ENCODE measurements at regions not wholly inside any gene's neighbourhood (a gene's known extent, or its start where the extent isn't known, plus 50 kb on each side); places are given as distances from the start of the nearest gene placed in this dataset.

DNA sequence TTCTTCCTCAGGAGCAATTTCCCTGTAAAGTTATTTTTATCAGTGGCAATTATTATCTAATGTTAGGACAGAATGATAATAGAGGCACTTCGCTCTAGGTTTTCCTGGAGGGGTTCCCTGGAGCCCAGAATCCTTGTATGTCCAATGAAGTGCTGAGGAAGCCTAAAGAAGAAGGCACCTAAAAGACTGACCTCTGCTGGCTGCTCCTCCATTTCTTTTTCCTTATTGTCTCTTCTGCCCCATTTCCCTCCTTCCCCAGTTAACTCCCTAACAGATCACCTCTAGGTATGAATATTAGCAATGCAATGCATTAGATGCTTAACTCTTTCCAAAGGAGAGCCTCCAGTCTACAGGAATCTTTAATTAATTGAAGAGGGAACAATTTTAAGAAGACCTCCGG, 985.4 kb downstream of the DIAPH3 start:
- DNase-seq, result no peak

DNA sequence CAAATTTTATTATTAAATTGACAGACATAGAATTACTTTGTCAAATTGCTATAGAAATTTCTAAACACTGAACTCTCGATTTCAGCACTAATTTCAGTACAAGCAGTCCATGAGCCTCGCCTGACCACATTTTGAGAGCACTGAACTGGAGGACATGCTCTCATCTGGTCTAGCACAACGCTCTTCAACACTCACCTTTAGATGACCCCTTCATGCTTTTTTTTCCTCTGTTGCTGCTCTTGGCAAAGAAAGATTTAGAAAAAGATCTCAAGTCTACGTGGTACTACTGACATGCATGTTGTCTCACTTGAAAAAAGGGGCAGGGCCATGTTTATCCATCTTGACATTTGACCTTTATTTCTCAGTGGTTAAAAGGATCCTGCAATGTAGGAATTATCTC, 981.5 kb downstream of the DIAPH3 start:
- DNase-seq, result no peak

DNA sequence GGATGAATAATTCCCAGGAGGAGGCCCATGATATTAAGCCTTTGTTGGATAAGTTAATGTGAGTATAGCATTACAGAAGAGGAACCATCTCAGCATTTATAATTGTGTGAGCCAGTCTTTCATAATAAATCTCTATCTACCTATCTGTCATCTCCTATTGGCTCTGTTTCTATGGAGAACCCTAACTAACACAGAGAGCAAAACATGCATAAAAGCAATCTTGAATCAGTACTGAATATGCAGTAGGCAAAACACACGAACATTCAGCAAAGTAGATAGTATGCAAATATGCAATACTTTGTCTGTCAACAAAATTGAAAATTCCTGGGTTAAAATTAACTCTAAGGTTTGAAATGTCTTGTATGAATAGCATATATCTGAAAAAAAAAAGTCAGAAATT, 966.3 kb downstream of the DIAPH3 start:
- no peak for DNase-seq

DNA sequence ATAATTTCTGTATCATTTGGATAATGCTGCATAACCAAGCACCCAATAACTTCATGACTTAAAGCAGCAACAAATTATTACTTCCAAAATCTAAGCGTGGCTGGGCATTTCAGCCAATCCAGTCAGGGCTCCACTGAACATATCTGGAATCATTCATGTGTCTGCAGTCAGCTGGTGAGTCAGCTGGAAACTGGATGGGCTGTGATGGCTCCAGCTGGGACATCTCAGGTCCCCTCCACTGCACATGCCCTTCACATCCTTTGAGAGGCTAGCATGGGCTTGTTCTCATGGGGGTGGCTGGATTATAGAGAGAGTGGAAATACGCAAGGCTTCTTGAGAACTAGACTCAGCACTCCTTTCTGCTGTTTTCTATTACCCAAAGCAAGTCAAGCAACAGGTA, 961.9 kb downstream of the DIAPH3 start:
- no peak for DNase-seq

DNA sequence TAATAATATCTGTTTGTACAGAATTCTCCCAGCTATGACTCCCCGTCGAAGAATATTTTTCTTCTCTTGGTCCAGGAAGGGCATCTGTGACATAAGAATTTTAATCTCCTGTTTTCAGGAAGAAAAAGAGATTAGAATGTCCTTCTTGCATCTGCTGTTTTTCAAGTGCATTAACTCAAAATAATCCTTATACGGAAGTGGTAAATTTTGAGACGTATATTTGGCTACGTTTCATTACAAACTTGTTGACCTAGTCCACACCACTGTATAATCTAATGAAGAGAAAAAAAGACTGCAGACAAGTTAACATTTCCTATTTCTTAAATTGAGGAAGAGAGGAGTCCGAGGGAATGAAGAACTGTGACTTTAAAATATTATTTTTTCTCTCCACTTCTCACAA, 959.9 kb downstream of the DIAPH3 start:
- no peak for DNase-seq

DNA sequence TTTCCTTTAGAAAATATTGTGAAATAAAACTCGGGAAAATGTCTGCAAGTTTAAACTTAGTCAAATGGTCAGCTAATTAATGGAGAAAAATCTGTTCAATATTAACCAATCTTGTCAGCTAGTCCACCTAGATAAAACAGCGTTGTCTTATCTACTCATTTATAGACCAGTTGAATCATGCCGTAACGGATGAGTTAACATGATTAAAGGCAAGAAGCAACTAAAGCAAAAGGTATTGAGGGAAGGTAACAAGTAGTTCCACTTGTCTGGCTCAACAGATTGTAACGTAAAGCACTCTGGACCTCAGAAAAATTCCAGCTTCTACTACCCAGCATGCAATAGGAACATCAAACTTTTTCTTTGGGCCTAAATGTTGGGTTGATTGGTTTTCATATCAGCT, 958.2 kb downstream of the DIAPH3 start:
- DNase-seq, result no peak

DNA sequence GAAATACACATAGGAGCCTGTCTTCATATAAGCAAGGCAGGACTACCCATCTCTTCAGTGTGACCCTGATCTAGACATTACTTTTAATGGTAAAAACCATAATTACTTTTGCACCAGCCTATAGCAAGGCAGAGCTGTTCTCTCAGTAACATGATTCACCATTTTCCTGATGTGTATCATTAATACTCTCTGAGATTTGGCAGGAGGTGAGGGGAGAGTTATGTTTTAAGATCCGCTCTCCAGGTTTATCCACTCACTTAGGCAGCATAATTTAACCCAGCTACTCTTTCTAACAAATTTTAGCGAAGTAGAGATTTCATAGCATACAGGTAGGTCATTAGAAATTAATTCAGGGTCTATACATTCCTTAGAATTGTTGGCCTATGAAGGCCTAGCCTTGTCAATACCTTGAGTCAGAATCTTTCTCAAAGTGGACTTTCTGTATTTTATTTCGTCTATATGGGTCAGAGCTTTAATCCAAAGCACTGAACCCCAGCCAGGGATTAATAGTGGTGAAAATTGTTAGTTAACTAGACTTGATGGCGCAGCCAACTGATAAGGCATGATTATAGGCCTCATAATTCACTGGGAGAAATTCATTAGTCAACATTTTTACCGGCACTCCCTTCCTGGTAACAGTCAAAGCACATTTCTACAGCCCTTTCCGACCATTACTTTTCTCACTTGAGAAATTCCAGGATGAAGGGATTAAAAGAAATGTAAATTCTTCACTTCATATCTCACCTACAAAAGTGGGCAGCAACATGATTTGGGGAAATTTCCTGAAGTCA, 955.1 kb downstream of the DIAPH3 start:
- DNase-seq, result no peak

DNA sequence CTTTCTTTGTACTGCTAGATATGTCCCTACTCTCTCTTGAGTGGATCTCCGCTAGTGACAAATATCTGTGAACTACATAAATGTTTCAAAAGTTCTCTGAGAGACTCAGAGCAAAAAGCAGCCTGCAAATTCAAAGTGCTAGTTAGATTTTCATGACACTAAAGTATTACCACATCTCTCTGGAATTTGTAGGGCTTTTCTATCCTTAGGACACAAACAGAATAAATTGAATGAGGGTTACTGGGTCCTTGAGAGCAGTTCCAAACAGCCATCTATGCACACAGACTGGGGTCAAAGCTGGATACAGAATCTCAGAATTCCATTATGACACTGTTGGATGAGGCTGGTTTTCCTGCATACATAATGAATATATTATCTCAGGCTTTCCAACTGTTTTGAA, 953.2 kb downstream of the DIAPH3 start:
- no peak for DNase-seq

DNA sequence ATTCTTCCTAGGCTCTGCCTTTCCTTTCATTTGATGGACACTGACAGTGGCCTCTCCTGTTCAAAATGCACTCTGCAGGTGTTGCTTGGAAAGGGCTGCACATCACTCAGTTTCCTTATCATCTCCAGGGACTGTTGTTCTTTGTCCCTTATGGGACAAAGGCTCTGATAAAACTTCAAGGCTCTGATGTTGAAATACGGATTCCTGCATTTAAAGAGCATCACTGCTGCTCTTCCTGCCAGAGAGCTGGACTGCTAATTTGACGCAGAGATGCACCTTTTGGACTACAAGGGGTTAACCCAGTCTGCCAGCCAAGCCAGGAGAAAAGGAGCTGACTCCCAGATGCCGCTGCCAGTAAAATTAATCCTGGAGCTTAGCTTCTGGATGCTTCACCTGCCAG, 952.1 kb downstream of the DIAPH3 start:
- DNase-seq, result no peak

DNA sequence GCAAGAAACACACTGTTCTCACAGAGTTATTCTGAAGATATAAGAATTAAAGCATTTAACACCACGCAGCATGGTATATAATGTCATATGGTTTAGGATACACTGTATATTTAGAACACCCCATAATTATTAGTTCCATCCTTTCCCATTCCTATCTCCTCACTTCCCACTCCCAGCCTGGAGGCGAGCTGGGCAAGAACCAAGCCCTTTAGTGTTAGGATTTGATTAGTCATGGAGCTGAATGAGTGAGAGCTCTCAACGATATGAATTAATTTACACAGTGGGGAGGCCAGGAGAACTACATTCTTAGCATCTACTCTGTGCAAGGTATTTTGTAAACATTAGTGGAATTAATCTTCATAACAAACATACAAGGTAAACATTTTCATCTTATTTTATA, 934.3 kb downstream of the DIAPH3 start:
- no peak for DNase-seq

DNA sequence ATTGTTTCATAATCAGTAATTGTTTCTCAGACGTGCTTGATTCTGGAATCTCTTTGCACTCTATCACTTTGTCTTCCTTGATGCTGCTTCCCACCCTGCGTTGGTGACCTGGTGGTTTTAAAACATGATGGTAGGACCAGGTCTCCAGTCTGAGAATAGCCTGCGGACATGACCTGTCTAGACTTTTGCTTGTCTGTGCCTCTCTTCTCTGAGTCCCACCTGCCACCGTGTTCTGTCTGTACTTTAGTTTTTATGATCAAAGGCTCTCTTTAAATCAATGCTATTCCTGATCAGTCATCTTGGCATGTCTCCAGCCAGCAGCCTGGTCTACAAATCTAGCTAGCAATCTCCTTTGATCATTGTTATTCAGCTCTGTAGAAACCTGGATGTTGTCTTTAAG, 933.9 kb downstream of the DIAPH3 start:
- no peak for DNase-seq

DNA sequence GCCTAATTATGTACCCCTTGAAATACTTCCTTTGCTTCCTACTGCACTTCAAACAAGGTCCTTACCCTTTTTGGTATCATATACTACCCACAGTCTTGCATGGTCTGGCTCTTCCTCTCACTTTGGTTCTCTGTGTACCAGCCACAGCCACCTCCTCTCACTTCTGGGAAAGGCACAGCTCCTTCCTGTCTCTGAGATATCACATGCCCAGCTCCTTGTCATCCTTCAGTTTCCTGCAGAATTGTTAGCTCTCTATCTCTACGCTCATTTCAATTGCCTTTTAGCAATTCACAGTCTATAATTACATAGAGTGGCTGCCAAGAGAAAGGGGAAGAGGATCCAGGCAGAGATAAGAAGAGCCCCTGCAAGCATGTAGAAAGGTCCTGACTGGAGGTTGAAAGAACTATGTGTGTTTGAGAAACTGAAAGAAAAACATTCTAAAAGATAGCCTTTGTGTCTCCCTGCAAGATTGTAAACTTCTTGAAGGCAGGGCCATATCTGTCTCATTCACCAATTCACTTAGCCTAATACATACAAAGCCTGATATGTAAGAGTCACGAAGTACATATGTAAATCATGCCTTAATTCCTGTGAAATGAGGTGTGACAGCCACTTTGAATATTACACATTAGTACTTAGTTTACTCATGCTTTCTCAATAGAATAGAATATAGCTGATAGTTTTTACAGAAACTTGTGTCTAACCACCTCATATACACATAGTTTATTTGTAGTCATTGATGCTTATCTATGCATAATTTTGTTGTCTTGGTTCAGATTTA, 933.1 kb downstream of the DIAPH3 start:
- DNase-seq, result no peak

DNA sequence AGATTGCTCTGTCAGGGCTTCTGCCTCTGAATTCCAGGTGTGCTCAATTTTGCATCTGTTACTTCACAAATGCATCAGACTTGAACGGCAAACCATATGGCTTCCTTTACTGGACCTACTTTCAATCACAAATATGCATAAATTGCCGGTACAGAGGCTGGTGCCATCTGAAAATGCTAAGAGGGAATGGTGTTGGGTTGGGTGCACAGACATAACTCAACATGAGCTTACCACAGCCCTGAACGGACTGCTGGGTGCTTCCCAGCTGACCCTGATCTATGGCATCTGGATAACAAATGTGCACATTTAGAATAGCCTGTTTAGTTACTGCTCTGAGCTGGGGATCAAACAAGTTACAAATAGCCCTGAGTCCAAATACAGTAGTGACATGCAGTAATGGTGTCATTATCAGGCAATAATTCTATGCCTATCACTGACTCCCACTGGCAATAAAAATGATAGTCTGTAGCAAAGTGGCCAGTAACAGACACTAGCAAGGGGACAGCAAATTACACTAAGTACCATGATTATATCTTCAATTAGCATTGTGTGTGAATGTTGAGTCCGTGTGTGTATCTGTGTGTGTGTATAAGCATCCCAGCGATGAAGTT, 927.3 kb downstream of the DIAPH3 start:
- DNase-seq, result no peak

DNA sequence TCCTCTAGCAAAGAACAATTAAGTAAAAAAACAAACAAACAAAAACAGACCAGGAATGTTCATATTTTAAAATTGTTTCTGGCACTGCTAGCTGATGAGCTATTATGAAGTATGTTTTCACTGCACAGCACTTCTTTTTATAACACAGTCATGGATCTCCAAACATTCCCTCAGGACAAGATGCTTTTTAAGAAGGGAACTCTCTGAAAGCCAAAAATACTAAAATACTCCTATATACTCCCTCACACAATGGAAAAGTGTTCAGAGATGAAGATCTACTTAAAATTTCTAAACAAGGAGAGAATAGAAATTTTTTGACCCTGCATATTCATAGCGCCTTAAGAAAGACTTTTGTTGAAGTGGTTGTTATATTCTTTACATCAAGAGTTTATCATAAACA, 926.8 kb downstream of the DIAPH3 start:
- DNase-seq, result no peak

DNA sequence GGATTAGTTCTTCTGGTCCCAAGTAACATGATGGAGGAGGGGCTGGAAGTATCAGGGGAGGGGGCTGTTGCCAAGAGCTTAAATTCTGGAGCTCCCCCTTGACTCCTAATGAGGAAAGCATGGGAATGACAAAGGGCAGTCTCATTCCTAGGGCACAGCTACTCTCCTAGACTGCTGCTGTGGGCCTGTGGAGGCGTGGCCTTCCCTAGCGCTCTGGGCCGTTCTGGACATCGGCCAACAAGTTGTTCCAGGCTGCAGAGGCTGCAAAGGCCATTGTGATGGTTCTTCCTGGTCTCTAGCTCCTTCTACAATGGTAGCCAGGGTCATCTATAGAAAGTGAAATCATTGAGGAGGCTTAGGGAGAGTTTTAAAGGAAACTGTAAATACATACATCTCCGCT, 916.6 kb downstream of the DIAPH3 start:
- no peak for DNase-seq

DNA sequence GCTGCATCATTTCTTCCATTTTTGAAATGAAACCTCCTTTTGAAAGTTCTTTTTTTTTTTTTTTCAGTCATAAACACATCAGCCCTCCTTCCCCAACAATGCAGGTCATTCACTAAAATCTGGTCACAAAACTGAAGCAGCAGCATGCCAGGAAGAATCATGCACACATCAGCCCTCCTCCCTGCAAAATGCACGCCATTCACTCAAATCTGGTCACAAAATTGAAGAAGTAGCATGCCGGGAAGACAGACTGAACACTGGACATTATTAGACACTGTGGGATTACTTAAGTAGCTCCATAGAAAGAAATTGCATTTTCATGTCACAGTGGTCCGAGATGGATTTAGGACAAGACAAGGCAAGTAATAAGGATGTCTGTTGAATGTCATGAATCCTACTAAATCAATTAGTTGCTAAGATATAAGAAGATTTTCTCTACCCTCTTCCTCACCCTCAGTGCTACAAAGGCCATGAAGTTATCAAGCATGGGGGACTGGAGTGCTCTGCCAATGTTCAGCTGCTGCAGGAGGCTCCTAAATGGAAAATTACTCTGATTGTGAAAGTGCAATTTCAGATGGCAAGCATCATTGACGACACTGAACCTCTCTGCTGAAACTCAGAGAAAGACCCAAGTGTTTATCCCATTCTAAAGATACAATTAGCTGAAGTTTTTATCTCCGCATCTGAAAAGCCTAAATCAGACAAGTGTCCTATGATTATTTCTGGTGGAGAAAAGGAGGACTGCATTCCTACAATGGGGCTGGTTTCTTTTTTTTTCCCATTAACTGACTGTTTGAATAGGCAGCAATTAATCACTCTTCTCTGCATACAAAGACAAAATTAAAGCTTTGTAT, 913.2 kb downstream of the DIAPH3 start:
- no peak for DNase-seq

DNA sequence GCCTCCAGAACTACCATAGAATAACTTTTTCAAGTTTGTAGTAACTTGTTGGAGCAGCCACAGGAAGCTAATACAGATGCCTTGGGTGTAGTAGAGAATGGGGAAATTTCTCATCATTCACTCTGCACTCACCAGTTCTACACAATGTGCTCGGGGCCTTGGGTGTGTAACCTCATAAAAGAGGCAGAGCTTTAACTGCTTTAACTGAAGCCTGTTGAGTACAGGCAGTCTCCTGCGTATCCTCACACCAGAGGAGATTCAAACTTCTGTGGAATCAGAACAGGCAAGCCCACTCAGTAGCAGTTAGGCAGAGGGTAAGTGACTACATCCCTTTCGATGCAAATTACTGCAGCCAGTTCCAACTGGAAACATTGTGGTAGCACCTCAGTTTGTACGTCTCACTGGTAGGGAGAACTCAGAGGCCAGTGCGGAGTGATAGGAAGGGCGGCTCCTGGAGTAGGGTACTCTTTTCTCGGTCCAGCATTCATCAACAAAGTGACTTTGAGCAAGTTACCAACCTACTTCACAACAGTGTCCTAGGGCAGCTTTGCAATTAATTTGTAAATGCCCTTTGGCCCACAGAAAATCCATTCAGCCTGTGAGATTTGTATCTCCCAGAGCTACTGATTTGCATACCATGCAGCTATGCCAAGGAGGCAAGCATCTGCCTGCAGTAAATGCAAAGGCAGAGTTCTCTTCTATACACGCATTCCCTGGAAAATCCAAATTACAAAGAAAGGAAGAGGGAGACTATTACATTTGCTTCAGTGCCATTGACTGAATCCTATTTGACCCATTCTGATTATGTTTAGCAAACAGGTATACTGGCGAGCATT, 904.3 kb downstream of the DIAPH3 start:
- no peak for DNase-seq

DNA sequence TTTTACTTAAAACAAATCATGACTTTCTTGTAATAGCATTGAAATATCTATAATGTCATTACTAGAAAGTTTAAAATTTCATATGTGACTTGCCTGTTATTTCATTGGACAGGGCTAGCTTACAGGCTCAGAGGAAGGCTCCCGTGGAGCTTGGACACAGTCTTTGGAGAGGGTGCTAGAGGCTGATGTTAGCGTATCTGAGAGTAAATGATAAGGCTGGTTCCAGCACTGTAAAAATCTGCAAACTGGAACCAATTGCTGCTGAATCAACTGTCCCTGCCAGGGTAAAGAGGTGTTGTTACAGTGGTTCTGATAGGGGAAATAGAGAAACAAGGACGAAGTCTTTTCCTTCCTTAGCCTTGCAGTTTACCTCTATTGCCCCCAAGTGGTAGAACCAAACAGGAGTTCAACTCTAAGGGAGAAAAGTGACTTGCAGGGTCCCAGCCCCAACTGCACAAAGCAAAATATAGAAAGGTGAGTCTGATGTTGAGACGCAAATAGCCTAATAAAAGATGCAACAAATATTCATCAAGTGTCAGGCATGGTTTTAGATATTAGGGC, 901.7 kb downstream of the DIAPH3 start:
- no peak for DNase-seq

DNA sequence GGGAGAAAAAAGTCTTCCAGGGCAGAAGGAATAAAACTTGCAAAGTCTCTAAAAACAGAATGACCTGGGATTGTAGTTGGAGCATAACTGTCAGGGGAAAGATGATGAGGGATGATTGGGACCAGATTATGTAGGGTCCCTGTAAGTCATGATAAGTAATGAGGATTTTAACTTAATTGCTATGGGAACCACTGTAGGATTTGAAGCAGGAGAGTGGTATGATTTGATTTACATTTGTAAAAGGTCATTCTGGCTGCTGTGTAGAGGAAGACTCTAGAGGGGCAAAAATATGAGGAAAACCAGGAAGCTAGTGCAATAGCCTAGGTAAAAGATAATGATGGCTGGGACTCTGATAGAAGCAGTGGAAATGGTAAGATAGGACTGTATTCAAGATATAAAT, 900.2 kb downstream of the DIAPH3 start:
- DNase-seq, result no peak

DNA sequence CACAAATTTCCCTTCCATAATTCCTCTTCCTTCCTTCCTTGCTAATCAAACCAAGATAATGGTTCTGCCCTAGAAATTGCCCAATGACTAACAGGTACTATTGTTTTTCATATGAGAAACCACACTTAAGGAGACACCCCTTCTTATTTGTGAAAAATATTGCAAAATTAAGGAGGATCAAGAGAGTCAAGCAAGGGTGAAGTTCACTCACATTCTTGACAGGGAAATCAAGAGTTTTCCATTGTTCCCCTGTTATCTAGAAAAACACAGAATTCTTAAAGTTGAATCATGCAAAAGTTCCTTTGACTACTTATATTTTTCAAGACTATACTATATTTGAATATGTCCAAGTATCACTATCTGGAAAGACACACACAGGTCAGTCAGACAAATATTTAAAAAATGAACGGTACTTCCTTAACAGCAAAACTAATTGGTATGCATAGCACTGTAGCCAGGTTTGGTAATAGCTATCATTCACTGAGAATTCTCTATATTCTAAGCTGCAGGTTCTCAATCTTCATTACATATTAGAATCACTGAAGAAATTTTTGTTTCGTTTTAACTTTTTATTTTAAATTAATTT, 897.2 kb downstream of the DIAPH3 start:
- DNase-seq, result no peak

DNA sequence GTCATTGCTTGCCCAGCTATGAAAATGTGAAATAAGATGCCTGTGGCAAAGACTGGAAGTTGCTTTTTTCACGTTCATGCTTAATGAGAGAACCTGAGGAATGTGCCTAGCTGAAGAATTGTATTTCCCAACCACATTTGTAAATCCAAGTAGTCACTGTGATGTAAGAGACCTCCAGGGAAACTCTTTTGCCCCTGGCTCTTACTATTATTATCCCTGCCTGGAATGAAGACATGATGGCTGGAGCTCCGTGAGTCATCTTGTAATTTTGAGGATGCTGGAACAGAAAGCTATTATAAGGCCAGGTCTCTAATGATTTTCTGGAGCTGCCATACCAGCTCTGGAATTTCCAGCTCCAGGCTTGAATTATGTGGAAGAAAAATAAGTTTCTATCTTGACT, 894.3 kb downstream of the DIAPH3 start:
- no peak for DNase-seq

DNA sequence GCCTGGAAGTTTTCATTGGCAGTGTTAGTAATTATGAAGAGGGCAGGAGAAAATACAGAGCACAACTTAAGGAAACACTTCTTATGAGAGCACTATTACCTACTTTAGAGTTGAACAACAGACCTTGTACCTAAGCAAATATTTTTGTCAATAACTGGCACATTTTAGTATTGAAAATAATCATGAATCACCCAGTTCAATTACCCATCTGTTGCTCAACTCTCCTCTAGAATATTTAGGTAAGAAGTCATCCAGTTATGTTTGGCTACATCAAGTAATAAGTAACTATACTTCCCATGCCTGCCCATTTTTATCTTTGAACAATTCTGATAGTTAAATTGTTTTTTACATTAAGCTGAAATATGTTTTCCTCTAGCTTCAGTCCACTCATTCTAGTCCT, 893.4 kb downstream of the DIAPH3 start:
- no peak for DNase-seq

All from stimulated activated naive CD4-positive, alpha-beta T cell treated with Interleukin-2 at 50 U/mL for 16 hours (primary cell).